HG02970 (cell line): ENCODE measurements at regions not wholly inside any gene's neighbourhood (a gene's known extent, or its start where the extent isn't known, plus 50 kb on each side); places are given as distances from the start of the nearest gene placed in this dataset.

ENCODE experiments used
- ATAC-seq: cut with Tn5 transposase; IDR thresholded peaks from one replicate; pipeline ENCODE4 v1.9.1; 2021; ENCODE audit warnings: mild to moderate bottlenecking, moderate library complexity, moderate number of reproducible peaks; ENCODE audit not compliant: unreplicated experiment, low FRiP score

DNA sequence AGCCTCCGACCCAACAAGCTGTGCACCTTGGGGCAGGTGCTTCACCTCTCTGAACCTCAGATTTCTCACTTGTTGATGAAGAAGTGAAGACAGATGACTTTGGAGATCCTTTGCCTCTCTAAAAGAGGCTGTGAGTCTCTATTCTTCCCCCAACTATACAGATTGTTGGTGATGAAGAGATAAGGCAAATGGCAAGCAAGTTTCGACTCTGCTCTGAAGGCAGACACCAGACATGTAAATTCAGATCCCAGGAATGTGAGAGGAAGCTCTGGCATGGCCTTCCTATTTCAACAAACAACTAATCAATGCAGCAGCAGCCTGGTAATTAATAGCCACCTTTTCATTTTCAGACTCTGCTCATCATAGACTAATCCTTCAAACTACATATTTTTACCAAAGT is 74.2 kb upstream of the EGR2 start:
- ATAC-seq: no peak

DNA sequence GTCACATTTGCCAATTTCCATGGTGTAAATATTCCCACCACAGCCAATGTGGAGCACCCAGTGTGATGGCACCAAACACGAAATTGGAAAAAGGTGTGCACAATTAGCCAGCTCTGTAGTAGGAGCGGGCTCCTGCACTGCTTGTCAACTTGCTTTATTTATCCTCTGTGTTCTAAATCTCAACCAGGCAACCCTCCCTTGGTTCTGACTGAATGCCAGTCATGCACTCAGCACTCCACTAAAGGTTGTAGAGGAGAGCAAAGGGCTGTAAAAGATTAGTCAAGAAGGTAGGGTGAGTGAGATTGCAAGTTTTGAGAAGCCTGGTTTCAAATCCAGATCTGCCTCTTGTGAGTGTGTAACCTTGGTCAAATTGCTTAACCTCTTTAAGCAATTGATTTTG is 71.5 kb upstream of the EGR2 start:
- ATAC-seq: no peak

DNA sequence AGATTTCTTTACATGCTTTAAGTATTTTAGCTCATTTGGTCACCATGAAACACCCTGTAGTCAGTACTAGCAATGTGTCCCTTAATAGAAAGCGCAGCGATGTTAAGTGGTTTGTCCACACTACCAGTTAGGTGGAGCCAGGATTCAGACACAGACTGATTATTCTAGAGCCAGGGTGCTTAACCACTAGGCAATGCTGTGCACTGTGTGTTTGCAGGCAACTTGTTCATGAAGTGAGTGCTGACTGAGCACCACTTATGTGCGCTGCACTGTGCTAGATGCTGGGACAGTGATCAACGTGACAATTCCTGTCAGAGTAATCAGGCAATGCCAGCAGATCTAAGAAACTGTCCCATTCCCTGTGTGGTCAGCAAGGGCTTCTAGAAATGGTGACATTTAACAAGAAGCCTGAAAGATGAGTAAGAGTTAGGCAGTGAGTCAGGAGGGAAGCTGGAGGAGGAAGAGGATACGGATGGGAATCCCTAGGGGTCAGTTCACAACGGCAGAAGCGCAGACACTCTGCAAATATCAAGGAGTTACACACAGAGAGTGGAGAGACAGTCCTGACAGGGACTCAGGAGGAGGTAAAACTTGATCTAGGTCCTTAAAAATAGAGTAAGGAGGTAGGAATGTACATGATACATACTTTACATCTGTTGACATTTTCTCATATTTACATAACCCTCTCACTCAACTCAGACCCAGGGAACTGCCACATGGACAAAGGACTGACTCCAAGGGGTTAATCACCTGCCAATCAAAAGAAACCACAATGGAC is 69.7 kb upstream of the EGR2 start:
- ATAC-seq: no peak

DNA sequence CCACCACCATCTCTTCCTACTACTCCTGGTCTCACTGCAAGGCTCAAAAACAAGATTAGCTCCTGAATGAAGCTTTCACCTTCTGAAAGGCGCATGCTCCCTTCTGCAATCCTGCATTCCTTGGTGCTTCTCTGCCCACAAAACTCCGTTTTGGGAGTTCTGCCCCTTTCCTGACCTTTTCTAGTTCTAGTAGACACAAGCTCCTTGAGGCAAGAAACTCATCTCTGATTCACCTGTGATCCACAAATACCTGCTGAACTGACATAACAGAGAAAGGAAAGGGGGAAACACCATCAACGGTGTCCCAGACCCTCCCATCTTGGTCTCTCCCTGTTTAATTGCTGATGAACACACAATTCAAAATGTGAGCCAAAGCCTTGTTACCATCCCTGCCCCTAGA is 64.0 kb upstream of the EGR2 start:
- ATAC-seq: no peak

DNA sequence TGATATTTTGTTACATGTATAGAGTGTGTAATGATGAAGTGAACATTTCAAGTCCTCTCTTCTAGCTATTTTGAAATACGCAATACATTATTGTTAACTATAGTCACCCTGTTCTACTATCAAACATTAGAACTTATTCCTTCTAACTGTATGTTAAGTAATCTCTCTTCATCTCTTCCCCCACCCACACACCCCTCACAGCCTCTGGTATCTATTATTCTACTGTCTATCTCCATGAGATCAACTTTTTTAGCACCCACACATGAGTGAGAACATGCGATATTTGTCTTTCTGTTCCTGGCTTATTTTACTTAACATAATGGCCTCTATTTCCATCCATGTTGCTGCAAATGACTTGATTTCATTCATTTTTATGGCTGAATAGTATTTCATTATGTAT is 57.7 kb upstream of the EGR2 start:
- no peak for ATAC-seq

DNA sequence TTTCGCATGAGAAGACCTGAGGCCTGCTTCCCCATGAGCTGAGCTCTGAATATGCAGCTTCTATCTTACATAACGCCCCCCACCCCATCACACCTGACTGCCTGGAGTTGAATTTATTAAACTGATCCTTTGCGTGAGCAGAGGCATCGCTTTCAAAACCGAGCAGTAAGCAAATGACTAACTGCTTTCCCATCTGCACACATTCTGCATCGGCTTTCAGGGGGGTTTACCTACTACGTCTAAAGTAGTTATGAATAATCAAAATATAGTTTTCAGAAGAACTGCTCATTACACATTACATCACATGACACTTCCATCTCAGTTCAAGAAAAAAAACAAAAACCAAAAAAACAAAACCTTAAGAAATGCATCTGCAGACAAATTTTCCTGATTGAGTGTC is 54.7 kb upstream of the EGR2 start:
- peak; percentile 77 for ATAC-seq

DNA sequence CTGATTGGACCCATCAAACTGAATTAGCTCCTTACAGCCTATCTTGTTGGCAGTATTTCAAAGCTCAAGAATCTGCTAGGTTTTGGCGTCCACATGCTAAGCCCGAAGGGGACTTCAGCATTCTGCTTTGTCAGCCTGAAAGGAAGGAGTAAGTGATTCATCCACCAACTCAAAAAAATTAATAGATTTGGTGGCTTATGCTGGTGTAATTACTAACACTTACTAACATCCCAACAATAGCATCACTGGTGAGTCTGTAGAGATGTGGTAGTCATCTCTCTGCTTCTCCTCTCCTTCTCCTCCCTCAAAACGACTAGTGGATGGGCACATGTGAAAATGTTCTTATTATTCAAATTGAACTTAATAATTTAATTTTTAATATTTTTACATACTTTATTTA is 53.8 kb upstream of the EGR2 start:
- no peak for ATAC-seq

DNA sequence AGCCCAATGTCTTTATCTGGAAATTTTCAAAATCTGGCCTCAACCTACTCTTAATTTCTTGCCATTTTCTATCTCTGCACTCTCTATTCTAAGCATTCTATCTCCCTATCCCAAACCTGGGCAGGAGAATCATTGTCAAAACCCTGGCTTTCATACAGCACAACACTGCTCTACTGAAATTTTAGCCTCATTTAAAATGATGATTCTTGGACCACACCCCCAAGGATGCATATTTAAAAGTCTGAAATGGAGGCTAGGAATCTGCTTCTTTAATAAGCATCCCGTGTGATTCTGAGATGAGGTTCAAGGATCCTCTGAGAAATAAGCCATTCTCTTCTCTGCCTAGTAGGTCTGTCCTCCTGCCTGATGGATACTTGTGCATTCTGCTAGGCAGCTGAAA is 50.8 kb upstream of the EGR2 start:
- ATAC-seq: no peak

DNA sequence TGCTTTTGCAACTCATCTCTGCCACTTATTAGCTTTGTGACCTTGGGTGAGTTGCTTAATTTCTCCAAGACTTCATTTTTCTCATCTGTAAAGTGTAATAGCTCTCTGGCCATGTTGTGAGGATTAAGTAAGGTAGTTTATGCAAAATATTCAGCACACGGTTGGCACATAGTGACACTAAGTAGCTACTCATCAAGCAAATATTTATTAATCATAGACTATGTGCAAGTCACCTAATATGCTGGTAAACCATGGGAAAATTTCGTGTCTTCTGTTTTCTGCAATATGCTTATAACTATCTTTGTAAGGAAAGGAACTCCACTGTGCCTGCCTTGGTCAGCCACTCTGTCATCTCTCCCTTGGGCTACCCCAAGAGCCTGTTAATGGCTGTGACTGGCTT is 50.3 kb upstream of the EGR2 start:
- ATAC-seq: no peak
